GM19324 (cell line): ENCODE measurements at regions not wholly inside any gene's neighbourhood (a gene's known extent, or its start where the extent isn't known, plus 50 kb on each side); places are given as distances from the start of the nearest gene placed in this dataset.
"Not testable (repeated sequence)": the region's sequence is repeated elsewhere in the genome, so short reads cannot be mapped to it uniquely, and the experiment has no call there.

Experiments
- ATAC-seq: cut with Tn5 transposase; IDR thresholded peaks from one replicate; pipeline ENCODE4 v1.9.1; 2021; ENCODE audit warnings: mild to moderate bottlenecking, moderate library complexity; ENCODE audit not compliant: unreplicated experiment, low FRiP score

DNA sequence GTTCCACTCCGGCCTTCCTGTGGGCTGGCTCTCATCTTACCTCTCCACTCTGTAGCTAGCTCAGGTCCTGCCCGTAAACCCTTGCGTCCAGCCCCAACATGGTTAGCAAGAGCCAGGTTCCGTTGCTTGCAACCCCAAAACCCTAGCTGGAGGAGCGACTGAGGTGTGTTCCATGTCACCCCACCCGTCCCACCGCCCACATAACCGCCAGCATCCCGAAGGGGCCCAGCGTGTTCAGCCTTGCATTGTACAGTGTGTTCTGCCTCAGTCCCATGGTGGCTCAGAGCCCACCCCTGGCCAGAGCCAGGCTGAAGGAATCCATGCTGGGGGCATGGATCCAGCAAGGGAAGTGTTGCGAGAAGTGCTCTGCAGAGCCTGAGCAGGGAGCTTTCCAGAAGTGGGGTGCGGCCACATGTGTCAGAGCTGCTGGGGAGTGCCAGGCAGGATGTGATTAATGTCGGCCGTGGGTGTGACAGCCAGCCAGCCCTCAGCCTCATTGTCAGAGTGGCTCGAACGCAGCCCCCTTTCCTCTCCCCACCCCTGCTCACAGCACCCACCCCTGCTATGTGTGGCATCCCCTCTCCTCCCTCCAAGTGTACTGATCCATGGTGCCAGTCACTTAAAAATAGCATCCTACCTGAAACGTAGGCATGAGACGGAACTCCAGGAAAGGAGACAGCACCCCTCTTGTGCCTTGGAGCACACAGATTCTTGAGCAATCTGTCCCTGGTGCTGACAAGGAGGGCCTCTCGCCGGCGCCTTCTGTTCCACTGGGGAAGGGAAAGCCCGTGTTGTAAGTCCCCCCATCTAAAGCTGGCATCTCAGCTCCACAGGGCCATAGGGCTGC is 158.9 kb downstream of the OR4M2 start:
- not testable (repeated sequence) for ATAC-seq

DNA sequence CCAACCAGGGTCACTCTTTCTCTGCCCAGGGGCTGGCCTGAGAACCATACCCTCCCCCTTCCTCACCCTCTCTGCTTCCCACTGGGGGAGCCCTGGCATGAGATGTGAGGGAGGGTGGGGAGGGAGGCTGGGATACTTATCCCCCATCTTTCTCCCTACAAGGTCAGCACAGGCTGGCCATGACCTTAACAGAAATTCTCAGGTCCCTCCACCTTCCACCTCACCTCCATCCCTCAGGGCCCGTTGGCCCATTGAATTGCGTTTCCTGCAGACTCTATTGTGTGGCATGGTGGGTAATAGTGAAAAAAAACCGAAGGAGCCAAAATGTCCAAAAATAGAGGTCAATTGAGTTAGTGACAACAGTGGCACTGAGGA is 159.5 kb downstream of the OR4M2 start:
- ATAC-seq: no peak

DNA sequence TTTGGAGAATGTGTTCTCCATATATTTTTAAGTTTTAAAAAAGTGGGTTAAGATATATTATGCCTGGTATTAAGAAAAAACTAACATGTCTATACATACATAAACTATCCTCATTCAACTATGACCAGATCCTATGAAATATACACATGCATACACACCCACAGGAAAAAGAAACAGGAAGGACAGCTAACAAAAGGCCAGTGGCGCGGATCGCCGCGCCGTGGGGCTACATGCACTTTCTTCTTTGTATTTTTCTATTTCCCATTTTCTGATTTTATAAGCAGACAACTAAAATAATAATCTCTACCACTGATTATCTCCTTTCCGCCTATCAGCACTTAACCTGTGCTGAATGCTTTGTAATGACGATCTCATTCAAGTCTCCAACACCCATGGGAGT is 160.1 kb downstream of the OR4M2 start:
- no peak for ATAC-seq

DNA sequence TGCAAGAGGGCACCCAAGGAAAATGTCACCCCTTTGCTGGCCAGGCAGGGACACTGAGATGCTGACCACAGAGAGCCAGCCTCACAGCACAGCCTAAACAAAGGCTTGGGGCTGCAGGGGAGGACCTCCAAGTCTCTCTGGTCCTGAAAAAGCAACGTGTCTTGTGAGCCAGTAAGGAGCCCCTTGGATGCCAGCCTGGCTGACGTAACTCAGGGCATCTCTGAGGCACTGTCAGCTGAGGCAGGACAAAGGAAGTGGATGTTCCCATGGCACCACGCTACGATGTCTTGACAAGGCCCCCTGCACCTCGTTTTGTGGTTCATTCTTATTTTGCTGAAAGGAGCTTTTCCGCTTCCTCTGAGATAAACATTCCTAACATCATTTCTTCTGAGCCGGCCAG is 160.7 kb downstream of the OR4M2 start:
- no peak for ATAC-seq

DNA sequence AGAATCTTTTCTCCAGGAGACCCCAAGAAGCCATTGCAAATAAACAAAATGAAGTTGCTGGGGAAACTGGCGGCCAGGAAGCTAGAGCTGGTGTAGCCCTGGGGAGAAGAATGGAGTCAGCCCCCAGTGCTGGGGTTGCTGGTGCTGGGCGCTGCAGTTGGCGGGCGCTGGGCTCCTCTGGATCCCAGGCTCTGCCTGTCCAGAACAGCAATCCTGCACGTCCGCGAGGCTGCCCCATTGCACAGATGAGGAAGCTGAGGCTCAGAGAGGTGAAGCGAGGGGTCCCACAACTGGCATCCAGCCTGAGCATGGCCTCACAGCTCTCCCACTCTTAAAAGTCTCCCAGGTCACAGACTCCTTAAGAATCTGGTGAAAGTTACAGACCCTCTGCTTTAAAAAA is 161.1 kb downstream of the OR4M2 start:
- ATAC-seq: no peak

DNA sequence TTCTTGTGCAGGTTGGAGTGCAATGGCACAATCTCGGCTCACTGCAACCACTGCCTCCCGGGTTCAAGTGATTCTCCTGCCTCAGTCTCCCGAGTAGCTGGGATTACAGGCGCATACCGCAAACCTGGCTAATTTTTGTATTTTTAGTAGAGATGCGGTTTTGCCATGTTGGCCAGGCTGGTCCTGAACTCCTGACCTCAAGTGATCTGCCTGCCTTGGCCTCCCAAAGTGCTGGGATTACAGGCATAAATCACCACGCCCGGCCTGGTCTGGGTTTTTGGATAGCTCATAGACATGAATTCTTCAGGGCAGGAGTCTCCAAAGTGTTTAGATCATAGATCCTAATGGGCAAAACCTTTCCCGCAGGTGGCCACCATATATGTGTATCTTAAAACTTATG is 162.0 kb downstream of the OR4M2 start:
- not testable (repeated sequence) for ATAC-seq

DNA sequence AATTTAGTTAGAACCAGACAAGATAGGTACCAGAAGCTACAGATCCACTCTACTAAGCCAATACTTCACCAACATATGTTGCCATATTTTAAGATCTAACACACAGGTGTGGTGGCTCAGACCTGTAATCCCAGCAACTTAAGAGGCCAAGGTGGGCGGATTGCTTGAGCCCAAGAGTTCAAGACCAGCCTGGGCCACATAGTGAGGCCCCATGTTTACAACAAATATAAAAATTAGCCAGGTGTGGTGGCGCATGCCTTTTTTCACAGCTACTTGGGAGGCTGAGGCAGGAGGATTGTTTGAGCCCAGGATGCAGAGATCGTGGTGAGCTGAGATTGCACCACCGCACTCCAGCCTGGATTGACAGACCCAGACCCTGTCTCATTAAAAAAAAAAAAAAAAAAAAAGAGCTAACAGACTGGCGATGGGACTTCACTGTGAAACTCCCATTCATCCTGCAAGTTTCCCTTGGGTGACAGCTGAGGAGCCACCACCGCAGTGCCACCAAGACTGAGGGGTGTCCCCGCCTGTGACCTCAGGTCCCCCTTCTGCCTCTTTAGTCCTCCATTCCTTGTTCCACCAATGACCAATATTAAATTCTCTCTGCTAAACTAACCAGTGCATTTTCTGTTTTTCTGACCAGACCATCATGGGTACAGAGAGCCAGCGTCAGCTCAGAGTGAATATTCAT is 163.3 kb downstream of the OR4M2 start:
- ATAC-seq: no peak

- ATAC-seq: not testable (repeated sequence)
These were observed 169.2 kb downstream of the OR4M2 start for GRCh38 chr15:22249511-22249910.

DNA sequence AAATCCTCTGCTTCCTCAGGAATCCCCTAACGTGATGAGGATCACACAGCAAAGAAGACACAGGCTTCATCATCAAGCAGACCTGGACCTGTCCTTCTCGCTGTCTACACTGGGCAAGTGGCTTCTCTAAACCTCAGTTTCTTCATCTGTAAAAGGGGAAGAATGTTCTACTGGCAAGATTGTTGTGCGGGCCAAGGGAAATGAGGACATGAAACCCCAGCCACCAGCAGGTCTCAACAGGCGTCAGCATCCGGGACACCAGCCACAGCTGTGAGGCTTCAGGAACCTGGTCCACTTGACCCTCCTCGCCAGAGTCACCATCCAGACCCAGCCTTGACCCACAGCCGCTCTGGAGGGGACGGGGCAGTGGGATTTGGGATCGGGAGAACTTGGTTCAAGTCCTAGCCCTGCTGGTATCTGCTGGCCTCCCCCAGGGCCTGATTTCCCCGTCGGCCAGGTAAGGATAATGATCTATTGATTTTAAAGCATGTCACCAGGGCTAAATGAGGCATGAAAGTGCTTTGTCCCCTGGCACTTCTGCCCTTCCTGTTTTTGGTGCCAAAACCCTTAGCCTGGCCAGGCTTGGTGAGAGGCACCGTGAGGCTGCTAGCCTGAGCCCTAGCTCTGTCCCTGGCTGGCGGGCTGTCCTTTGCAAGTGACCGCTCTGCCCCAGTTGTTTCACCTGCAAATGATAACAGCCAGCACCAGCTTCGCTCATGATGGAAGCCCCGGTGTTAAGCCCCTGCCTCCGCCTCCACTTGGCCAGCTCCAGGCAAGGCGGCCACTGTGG is 170.4 kb downstream of the OR4M2 start:
- ATAC-seq: not testable (repeated sequence)

GRCh38 chr15:22251422-22251821 is 171.1 kb downstream of the OR4M2 start:
- ATAC-seq: no peak

- ATAC-seq: not testable (repeated sequence)
These were observed 171.7 kb downstream of the OR4M2 start for GRCh38 chr15:22252047-22252446.

DNA sequence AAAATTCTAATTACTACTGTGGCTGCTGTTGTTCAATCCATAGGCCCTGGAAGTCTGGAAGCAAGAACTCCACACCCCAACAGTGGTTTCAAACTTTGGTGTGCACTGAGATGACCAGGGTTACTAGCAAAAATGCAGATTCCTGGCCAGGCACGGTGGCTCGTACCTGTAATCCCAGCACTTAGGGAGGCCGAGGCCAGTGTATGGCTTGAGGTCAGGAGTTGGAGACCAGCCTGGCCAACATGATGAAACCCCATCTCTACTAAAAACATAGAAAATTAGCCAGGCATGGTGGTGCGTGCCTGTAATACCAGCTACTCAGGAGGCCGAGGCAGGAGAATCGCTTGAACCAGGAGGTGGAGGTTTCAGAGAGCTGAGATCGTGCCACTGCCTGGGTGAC is 172.2 kb downstream of the OR4M2 start:
- ATAC-seq: not testable (repeated sequence)

GRCh38 chr15:22253002-22253675 is 172.8 kb downstream of the OR4M2 start:
- ATAC-seq: not testable (repeated sequence)

DNA sequence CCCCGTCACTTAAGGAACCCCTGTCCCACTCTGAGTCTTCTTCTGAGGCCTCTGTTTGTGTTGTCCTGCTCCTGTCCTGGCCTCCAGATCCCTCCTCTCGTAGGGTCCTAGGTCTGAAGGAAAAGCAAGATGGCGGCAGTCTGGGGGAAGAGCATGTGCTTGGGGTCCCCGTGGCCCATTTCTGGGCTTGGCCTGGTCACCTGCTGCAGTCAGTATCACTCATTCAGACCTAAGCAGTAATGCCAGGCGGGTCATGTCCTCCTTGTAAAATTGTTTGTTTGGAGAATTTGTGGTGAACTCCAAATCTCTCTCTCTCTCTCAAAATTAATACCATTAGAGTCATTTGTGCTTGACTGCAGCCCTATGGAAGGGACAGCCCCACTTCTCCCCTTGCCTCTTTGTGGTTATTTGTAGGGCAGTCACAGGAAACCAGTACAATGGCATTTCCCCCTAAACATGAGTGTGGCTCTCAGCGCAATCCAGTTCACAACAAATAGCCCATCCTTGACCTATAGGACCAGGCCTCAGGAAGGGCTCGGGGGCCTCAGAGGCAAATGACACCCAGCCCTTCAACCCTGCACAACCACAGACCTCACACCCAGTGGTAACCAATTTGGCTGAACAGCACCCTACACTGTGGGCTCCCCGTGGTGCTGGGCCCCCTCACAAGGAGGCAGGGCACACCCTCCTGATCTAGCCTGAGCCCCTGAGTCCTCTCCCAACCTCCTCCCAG is 173.5 kb downstream of the OR4M2 start:
- no peak for ATAC-seq

GRCh38 chr15:22254409-22255045 is 174.2 kb downstream of the OR4M2 start:
- ATAC-seq: not testable (repeated sequence)

- ATAC-seq: not testable (repeated sequence)
These were observed 175.3 kb downstream of the OR4M2 start for GRCh38 chr15:22255606-22256005.

GRCh38 chr15:22256389-22257046 is 176.2 kb downstream of the OR4M2 start:
- not testable (repeated sequence) for ATAC-seq

DNA sequence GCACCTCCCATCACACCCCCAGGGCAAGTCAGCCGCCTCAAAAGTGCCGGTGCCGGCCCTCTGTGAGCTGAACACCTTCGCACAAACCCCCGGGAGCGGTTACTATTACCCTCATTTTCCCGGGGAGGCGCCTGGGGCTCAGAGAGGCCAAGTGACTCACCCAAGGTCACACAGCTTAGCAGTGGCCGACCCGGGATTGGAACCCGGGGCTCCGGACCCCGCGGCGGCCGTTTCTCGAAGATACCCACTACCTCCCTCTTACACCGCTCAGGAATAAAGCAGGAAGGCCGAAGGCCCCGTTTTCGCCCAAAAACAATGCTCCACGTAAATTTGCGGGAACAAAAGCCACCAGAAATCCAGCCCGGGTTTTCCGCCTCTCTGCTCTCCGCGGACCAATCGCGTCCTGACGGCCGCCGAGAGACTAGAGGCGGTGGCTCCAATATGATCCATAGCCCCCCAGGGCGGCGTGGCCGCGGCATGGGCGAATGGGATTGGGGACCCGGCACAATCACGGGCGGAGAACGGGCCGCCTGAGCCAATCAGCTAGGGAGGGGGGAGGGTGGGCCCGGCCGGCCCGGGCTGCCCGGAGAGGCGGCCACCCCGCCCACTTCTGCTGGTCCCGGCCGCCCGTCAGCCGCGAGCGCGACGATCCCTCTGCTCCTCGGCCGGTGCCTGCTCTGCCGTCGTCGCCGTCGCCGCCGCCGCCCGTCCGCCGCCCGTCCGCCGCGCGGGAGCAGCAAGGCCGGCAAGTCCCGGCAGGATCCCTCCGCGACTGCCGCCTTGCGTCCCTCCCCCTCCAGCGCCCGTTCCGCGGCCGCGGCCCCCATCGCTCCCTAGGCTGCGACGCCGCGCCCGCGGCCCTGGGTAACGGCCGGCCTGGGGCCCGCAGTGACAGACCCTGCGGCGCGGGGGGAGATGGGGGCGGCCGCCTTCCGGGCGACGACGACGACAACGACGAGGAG is 177.0 kb downstream of the OR4M2 start:
- no peak for ATAC-seq
